ENCODE measurements at regions not wholly inside any gene's neighbourhood (a gene's known extent, or its start where the extent isn't known, plus 50 kb on each side); places are given as distances from the start of the nearest gene placed in this dataset.

DNA sequence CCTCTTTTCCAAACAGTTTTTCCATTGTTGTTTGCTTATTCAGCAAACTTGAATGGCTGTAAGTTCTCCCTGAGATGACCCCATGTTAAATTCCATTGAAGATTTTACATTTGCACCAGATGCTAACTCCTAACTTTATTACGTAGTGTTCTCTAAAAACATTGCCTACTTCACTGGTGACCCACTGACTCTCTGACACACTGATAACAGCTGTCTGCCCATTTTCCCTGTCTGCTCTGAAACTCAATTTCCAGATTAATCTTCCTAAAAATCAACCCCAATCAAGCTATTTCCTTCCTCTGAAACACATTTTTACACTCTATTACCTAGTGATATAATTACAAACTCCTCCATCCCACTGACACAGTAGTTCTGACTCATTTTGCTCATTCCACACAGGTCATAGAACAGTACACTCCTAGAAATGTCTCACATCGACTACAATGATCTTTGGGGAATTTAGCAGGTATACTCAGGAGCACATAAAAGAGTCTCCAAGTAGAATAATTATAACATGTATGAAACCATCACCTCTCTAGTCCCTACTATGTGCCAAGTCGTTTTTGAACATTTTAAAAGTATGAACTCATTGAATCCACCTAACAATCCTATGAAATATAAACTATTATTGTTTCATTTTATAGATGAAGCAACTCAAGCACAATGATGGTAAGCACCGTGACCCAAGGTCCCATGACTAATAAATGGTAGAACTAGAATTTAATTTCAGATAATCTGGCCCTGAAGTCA is 210.9 kb downstream of the SLIT2 start:
- no peak overlapping the region for H3K4me3 ChIP-seq
- 79% methylated on average over 4 of the region's 4 CpGs for WGBS
- no peaks in the 10 kb centered on the region for H3K27me3 ChIP-seq
- H3K36me3 ChIP-seq = no peaks in the 10 kb centered on the region
- no peak for DNase-seq (ENCODE audit: low spot score in 2 of 2)
- H3K4me1 ChIP-seq = no peaks in the 10 kb centered on the region
- no peak overlapping the region for H3K27ac ChIP-seq
- H3K9me3 ChIP-seq = no peaks in the 10 kb centered on the region
- TF ChIP-seq POLR2AphosphoS5 (IDR thresholded peaks at IDR 0.05) = no peak
- no peak for TF ChIP-seq CTCF (IDR thresholded peaks at IDR 0.05)
- TF ChIP-seq EP300 (IDR thresholded peaks at IDR 0.05) = no peak
- no peak for TF ChIP-seq POLR2A (IDR thresholded peaks at IDR 0.05)

- H3K27me3 ChIP-seq = no peaks in the 10 kb centered on the region
- no peak for DNase-seq (ENCODE audit: low spot score in 2 of 2)
- no peak overlapping the region for H3K27ac ChIP-seq
- TF ChIP-seq POLR2AphosphoS5 (IDR thresholded peaks at IDR 0.05) = no peak
- TF ChIP-seq POLR2A (IDR thresholded peaks at IDR 0.05) = no peak
- no peak for TF ChIP-seq EP300 (IDR thresholded peaks at IDR 0.05)
- no peak for TF ChIP-seq CTCF (IDR thresholded peaks at IDR 0.05)
- no peaks in the 10 kb centered on the region for H3K36me3 ChIP-seq
- no peak overlapping the region for H3K4me3 ChIP-seq
- WGBS = 86% methylated on average over 2 of the region's 2 CpGs
- no peaks in the 10 kb centered on the region for H3K9me3 ChIP-seq
- H3K4me1 ChIP-seq = no peaks in the 10 kb centered on the region
Measured at GRCh38 chr4:20463176-20463430, 211.4 kb downstream of the SLIT2 start.

GRCh38 chr4:20464381-20464780 is 212.7 kb downstream of the SLIT2 start:
- H3K27me3 ChIP-seq = no peaks in the 10 kb centered on the region
- TF ChIP-seq EP300 (IDR thresholded peaks at IDR 0.05) = no peak
- TF ChIP-seq POLR2AphosphoS5 (IDR thresholded peaks at IDR 0.05) = no peak
- TF ChIP-seq CTCF (IDR thresholded peaks at IDR 0.05) = no peak
- TF ChIP-seq POLR2A (IDR thresholded peaks at IDR 0.05) = no peak
- H3K4me3 ChIP-seq = no peak overlapping the region
- DNase-seq (ENCODE audit: low spot score in 2 of 2) = no peak
- no peaks in the 10 kb centered on the region for H3K9me3 ChIP-seq
- 82% methylated on average over 5 of the region's 5 CpGs for WGBS
- no peak overlapping the region for H3K27ac ChIP-seq
- no peaks in the 10 kb centered on the region for H3K4me1 ChIP-seq
- no peaks in the 10 kb centered on the region for H3K36me3 ChIP-seq

- no peaks in the 10 kb centered on the region for H3K4me1 ChIP-seq
- no peak for DNase-seq (ENCODE audit: low spot score in 2 of 2)
- no peaks in the 10 kb centered on the region for H3K27me3 ChIP-seq
- H3K36me3 ChIP-seq = no peaks in the 10 kb centered on the region
- H3K9me3 ChIP-seq = no peaks in the 10 kb centered on the region
- no peak overlapping the region for H3K27ac ChIP-seq
- no peak overlapping the region for H3K4me3 ChIP-seq
- no peak for TF ChIP-seq POLR2AphosphoS5 (IDR thresholded peaks at IDR 0.05)
- TF ChIP-seq EP300 (IDR thresholded peaks at IDR 0.05) = no peak
- no peak for TF ChIP-seq POLR2A (IDR thresholded peaks at IDR 0.05)
- no peak for TF ChIP-seq CTCF (IDR thresholded peaks at IDR 0.05)
Measured at GRCh38 chr4:20474119-20474518, 222.4 kb downstream of the SLIT2 start.

- TF ChIP-seq POLR2AphosphoS5 (IDR thresholded peaks at IDR 0.05) (no peak), EP300 (IDR thresholded peaks at IDR 0.05) (no peak), CTCF (IDR thresholded peaks at IDR 0.05) (no peak), POLR2A (IDR thresholded peaks at IDR 0.05) (no peak)
- no peak overlapping the region for H3K4me3 ChIP-seq
- no peak overlapping the region for H3K27ac ChIP-seq
- 89% methylated on average over 1 of the region's 1 CpG for WGBS
- no peaks in the 10 kb centered on the region for H3K27me3 ChIP-seq
- H3K4me1 ChIP-seq = no peaks in the 10 kb centered on the region
- no peaks in the 10 kb centered on the region for H3K36me3 ChIP-seq
- H3K9me3 ChIP-seq = no peaks in the 10 kb centered on the region
- DNase-seq (ENCODE audit: low spot score in 2 of 2) = no peak
Measured at GRCh38 chr4:20478412-20478811, 221.8 kb upstream of the PACRGL start.

Data from suprapubic skin (tissue), 4 donors.